Epithelial cell of esophagus (primary cell): ENCODE measurements at regions not wholly inside any gene's neighbourhood (a gene's known extent, or its start where the extent isn't known, plus 50 kb on each side); places are given as distances from the start of the nearest gene placed in this dataset.

Experiments used
- DNase-seq: peaks from one replicate; pipeline ENCODE4 v3.0.0; 2010; ENCODE audit warnings: low read depth
- H3K4me3 ChIP-seq: 2 replicates; pipeline ENCODE4 v1.5.1; 2011; ENCODE audit warnings: mild to moderate bottlenecking, low read length, control low read depth
- TF ChIP-seq, protein P1 (sequence below): IDR thresholded peaks from 2 replicates; pipeline ENCODE4 v1.5.1; 2011; ENCODE audit warnings: low read depth, mild to moderate bottlenecking, low read length, control low read depth, inconsistent platforms; ENCODE audit not compliant: insufficient read depth; ENCODE audit errors: missing control alignments

DNA sequence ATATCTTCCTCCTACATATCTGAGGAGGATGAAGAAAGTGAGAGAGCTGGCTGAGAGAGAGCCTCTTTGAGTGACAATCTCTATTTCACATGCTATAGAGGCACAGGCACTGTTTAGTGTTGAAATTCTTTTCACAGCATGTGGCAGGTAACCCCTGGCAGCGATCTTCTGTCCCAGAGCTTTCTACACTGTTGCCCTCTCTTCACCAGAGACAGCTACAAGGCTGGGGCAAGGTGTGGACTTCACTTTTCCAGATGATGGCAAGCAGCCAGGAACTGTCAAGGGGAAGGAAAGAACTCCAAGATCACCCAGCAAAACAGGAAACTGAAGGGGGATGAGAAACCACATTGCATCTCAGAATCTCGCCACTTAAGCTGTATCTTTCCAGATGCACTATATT is 205.2 kb downstream of the CAAP1 start:
- TF ChIP-seq, protein P1, sequence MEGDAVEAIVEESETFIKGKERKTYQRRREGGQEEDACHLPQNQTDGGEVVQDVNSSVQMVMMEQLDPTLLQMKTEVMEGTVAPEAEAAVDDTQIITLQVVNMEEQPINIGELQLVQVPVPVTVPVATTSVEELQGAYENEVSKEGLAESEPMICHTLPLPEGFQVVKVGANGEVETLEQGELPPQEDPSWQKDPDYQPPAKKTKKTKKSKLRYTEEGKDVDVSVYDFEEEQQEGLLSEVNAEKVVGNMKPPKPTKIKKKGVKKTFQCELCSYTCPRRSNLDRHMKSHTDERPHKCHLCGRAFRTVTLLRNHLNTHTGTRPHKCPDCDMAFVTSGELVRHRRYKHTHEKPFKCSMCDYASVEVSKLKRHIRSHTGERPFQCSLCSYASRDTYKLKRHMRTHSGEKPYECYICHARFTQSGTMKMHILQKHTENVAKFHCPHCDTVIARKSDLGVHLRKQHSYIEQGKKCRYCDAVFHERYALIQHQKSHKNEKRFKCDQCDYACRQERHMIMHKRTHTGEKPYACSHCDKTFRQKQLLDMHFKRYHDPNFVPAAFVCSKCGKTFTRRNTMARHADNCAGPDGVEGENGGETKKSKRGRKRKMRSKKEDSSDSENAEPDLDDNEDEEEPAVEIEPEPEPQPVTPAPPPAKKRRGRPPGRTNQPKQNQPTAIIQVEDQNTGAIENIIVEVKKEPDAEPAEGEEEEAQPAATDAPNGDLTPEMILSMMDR = no peak
- H3K4me3 ChIP-seq = no peak overlapping the region
- DNase-seq = no peak

DNA sequence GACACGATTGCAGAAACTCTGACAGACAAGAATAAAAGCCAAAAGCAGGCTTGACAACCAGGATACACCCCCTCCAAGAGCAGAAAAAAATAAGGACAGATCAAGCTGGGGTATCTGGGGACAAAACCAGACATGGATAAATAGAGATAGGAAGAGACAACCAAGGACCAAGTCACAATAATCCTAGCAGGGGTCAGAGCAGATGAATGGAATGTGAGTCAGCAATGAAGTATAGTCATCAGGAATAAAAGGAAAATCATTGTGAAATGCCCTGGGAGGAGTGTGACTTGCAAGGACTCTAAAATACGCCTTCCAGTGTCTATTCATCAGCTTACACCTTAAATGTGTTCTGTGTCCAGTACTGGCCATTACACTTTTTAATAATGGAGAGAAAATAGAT is 206.8 kb downstream of the CAAP1 start:
- H3K4me3 ChIP-seq = no peak overlapping the region
- TF ChIP-seq, protein P1 = no peak
- peak; percentile 70 for DNase-seq

DNA sequence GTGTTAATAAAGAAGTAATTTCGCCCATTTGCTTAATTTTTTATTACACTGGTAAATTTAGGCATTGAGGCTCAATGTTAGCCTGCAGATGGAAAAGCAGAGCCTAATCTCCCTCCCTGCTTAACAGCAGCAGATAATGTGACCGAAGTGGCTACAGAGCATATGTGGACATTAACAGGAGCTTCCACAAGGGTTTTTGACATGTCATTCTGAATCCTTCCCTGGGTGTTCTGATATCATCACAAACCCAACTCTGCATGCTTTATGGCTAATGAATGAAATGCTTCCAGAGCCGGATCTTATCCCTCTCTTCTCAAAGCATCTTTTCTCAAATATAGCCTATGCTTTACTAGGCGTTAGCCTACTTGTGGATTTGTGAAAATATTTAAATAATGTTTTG is 208.6 kb downstream of the CAAP1 start:
- no peak for DNase-seq
- TF ChIP-seq, protein P1 = no peak
- no peak overlapping the region for H3K4me3 ChIP-seq

DNA sequence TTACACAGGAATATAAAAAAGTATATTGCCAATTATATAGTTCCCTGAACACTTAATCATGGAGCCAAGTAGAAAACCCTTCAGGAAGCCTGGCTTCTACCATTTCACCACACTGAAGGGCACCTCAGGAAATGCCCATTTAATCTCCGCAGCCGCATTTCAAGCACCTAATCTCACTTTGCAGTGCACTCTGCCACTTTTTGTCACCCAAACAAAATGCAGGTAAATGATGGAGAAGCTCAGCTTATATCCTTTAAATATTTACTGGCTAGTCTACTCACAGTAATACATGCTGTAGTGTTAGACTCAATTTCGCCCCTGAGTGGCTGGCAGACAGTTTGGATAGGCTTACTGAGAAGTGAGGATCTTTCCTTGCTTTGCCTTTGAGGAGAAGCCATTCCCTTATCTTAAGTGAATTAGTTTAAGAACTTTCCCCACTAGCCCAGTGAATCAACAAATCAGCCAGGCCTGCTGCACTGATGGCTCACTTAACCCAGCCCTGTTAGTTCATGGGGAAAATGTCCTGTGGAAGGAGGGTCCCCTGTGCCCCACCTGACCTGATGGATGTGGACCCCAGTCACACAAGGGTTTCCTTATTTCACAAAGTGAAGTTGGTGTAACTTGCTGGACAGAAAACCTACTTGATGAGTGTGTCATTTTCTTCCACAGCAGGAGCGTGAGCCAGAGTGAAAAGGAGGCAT is 209.7 kb downstream of the CAAP1 start:
- TF ChIP-seq, protein P1 = no peak
- DNase-seq = no peak
- no peak overlapping the region for H3K4me3 ChIP-seq

DNA sequence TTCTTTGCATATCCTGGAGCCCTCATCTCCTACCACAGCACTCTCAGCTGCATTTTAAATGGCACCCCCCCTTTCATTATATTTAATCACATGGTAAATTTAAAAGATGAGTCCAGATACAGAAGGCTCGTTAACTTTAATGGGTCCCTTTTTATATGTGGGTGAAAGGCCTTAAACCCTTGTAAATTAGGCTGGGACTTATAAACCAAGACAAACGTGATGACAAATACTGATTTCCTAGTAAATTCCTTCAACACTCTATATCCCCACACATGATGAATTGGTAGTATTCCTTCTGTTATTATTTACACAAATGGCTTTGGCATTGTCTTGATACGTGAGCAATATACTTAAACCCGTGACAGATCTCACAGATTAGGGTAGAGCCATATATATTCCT is 210.6 kb downstream of the CAAP1 start:
- no peak overlapping the region for H3K4me3 ChIP-seq
- DNase-seq = no peak
- TF ChIP-seq, protein P1 = no peak

DNA sequence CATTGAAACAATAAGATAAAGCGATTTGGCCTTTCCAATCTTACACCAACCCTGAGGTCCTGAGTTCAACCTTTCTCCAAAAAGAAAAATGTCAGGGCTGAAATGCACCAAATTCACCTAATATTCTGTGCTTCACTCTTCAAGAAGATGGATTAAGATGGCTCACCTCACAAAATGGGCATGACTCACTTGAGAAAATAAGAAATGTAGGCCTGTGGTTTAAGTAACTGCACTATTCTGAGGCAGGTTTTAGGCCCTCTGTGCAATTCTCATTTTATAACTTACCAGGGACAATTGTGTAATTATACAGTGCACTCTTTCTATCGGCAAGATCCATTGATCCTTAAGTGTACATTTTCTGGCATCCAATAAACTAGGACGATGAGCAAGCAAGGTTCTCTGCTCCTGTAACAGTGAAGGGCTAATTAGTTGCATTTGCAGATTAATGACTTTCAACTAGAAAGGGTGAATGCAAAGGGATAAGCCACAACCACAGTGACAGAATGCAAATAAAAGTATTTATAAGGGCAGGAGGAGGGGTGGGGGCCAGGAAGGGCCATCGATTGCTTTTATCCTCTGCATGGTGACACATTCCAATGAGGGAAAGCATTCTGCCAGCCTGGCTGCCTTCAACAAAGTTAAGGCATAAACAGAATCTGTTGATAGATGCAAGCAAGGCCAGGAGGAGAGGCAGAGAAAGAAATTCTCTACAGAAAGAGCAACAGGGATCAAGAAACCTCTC is 214.5 kb downstream of the CAAP1 start:
- no peak for DNase-seq
- H3K4me3 ChIP-seq = no peak overlapping the region
- TF ChIP-seq, protein P1 = no peak
